GM13976 (cell line): ENCODE measurements at regions not wholly inside any gene's neighbourhood (a gene's known extent, or its start where the extent isn't known, plus 50 kb on each side); places are given as distances from the start of the nearest gene placed in this dataset.

Source experiments
- DNase-seq: peaks from one replicate; pipeline ENCODE4 v3.0.0; 2012; ENCODE audit warnings: low spot score
- CTCF ChIP-seq: IDR thresholded peaks from 2 replicates; pipeline ENCODE4 v1.5.1; 2012; ENCODE audit warnings: borderline replicate concordance, mild to moderate bottlenecking; ENCODE audit not compliant: insufficient read depth; ENCODE audit errors: extremely low read depth, missing control alignments, control extremely low read depth
- in situ Hi-C: fragments of 300-500 bp; cut with MboI; formaldehyde crosslinking; loops from one replicate; pipeline ENCODE4 v1.12.0; 2022; ENCODE audit warnings: low sequenced_read_pairs, mixed read lengths, inconsistent platforms; ENCODE audit not compliant: unreplicated experiment

GRCh38 chr1:218946147-218946546 is 227.5 kb upstream of the LYPLAL1 start:
- in situ Hi-C loops = no loop called here

GRCh38 chr1:218948446-218948845 is 225.2 kb upstream of the LYPLAL1 start:
- no peak for DNase-seq
- no peak for TF ChIP-seq CTCF
- in situ Hi-C loops = no loop called here

More at GRCh38 chr1:218946147-218946546, 227.5 kb upstream of the LYPLAL1 start:
- no peak for DNase-seq
- TF ChIP-seq CTCF = no peak

GRCh38 chr1:218953386-218953785 is 220.3 kb upstream of the LYPLAL1 start:
- no peak for DNase-seq
- no peak for TF ChIP-seq CTCF
- in situ Hi-C loops = no loop called here

GRCh38 chr1:218957971-218958370 is 215.7 kb upstream of the LYPLAL1 start:
- no peak for DNase-seq
- TF ChIP-seq CTCF = no peak
- in situ Hi-C loops = no loop called here

- DNase-seq = no peak
- no peak for TF ChIP-seq CTCF
- in situ Hi-C loops = no loop called here
Observed at GRCh38 chr1:218959784-218960183, 213.9 kb upstream of the LYPLAL1 start.

- in situ Hi-C loops = no loop called here
- no peak for TF ChIP-seq CTCF
- no peak for DNase-seq
Observed at GRCh38 chr1:218964471-218965185, 209.1 kb upstream of the LYPLAL1 start.
